LoVo (cell line): ENCODE measurements at regions not wholly inside any gene's neighbourhood (a gene's known extent, or its start where the extent isn't known, plus 50 kb on each side); places are given as distances from the start of the nearest gene placed in this dataset.

ENCODE experiments used
- DNase-seq: peaks from one replicate; pipeline ENCODE4 v3.0.0-alpha.2; 2016; ENCODE audit warnings: low spot score

DNA sequence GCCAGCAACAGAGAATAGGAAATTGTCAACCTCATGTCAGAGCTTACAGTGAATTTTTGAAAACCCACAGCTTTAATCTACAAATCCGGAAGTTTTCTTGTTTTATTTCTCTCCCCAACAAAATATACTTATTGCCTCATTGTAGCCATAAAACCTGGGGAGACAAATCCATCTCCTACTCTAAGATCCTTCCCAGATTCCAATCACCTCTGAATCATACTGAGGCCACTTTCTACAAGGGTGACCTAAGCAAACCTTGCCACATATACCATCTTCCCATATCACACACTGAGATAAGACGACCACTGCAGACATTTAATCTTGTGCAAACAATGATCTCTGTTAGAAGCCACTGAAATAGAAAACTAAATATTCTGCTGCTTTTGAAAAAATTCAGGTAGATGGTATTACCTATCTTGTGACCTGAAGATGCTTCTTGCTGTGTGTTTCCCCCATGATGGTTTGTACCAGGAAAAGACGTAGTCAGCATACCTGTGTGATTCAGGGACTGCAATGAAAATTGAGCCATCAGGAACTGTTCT lies 171.5 kb upstream of the DUSP10 start:
- no peak for DNase-seq

DNA sequence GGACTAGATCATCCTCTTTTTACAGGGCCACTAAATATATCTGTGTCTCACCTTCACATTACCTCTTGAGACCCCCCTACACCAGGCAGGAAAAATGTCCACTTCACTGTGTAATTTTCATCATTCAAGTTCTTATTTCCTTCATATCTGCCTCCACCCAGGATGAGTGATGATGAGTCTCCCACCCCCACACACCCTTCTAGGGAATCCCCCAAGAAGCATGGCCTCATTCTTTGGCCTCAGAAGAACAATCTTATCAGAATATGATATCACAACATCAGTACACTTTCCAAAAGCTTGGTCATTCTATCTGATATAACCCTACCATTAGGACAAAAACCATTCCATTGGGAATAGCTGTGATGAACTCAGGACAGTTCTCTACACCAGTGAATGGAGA lies 170.3 kb upstream of the DUSP10 start:
- no peak for DNase-seq

DNA sequence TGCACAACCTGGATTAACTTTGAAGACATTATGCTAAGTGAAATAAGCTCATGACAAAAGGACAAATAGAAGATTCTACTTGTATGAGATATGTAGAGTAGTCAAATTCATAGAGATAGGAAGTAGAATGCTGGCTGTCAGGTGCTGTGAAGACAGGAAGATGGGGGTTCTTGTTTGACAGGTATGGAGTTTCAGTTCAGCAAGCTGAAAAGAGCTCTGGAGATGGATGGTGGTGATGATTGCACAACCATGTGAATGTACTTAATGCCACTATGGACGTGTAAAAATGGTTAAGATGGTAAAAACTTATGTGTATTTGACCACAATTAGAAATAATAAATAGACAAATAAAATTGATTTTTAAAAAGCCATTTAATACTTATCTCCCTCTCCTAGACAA lies 169.8 kb upstream of the DUSP10 start:
- DNase-seq = no peak

DNA sequence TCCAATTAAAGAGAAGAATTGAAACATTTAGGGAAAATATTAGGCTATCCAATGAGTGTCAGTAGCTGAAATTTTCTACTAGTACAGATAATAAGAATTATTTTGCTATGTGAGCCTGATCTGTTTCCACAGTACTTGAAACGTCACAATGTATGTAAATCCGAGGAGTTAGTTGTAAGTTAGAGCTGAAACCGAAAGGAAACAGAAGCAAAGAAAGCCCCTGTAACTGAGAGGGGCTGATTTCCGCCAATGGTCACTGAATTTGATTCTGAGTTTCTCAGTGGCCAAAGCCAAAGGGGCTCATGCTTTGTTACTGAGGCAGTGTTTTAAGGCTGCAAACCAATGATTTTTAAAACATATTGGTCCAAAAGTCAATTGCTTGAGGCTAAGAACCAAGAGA lies 168.3 kb upstream of the DUSP10 start:
- no peak for DNase-seq

DNA sequence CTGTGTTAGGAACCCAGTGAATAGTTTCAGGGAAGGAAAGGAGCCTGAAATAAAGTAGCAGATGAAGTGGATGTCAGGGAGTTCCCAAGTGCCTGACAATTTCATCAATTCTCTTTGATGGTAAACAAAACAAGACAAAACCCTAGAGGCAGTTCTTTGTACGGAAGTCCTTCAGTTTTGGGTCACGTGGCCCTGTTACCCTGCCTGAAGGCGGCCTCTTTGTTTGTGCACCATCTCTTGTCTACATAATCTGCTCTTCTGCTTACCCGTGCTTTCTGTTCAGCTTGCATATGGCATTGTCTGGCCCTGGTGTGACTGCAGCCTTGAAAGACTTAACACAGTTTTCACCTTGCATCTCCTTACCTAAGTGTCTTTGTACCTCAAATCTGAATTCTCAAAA lies 166.7 kb upstream of the DUSP10 start:
- no peak for DNase-seq

DNA sequence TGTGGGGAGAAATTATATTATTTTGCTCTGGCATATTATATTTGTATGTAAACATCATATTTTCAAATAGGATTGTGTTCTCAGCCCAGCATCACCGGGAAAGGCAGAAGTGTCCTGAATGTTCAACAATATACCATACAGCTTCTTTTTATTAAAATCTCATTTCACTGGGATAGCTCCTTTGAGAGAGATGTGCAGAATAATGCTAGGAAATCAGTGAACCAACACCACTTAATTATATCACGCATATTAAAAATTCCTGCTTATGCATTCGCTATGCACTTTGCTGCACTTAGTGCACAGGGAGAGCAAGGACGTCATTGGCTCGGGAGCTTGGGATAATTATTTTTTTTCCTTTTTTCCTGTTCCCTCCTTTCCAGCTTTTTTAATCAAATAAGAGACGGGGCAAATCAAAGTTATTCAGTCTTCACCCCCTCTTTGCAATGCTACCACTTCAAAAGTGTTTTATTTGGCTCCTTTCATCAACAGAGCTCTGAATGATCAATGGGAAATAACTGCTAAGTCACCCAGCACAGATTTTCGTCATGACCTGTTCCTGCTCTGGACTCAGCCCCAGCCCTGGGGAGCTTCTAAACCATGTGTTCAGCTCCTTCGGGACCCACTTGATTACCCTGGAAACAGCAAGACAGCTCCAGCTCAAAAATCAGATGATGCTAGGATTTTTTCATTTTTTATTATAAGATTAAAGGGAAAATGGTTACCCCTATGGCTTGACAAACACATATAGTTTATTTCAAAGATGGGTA lies 165.5 kb upstream of the DUSP10 start:
- no peak for DNase-seq

DNA sequence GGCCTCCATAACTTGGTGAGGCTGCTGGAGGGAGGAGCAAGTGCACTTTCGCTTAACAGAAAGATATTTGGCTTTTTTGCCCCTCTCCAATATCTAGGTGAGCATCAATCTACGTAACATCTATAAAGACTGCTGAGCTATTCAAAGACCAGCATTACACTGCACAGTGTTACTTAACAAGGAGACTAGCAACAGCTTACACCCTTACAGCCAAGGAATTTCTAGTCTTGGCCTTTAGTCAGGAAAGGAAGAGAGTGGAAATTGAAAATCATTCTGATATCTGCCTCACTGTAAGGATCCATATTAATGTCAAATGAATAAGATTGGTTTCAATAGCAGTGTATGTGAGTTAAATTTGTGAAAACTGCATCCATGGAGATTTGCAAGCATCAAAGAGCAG lies 163.9 kb upstream of the DUSP10 start:
- DNase-seq = no peak

DNA sequence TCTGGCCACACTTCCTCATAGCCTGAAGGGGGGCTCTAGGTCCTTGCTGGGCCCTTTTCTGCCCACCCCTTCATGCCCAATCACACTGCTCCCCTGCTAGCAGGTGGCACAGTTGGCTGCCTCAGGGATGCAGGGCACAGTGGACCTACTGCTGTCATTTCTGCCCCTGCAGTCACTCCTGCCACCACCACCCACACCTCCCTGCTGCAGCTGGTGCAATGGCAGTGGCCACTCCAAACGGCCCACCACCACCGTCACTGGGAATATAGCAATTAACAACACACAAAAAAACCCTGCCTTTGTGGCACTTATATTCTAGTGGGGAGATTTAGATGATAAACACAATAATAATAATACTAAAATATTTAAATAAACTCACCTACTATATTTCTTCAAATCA lies 162.4 kb upstream of the DUSP10 start:
- DNase-seq = no peak

DNA sequence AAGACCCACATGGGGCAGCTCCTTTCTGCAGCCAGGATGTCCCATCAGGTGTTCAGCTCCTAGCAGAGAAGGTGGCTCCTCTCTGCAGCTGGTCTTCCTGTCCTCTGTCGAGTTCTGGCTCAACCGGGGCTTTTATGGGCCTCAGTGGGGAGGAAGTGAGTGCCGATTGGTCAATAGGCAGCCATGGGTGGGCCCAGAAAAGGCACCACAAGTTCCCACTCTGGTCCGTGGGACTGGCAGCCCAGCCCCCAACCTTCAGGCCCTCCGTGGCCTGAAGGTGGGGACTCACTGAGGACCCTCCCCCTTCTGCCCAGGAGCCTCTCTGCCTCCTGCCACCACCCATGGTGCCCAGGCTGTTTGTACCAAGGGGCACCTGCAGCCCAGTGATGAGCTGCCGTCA lies 161.7 kb upstream of the DUSP10 start:
- no peak for DNase-seq

DNA sequence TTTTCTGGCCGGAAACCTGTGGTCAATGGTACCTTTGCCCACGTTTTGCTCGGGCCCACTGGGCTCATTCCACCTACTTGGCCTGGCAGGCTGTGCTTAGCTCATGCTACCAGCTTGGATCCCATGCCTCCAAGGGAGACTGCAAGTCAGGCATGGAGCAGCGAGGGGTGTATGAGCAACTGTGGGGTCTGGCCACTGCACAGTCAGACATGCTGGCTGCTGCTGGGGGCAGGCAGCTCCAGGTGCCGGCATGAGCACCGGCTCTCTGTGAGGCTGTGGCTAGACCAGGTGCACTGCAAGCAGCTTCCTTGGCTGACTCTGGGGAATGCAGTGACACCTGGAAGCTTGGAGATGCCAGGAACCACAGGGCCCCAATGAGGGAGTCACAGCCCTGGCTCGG lies 161.1 kb upstream of the DUSP10 start:
- no peak for DNase-seq

DNA sequence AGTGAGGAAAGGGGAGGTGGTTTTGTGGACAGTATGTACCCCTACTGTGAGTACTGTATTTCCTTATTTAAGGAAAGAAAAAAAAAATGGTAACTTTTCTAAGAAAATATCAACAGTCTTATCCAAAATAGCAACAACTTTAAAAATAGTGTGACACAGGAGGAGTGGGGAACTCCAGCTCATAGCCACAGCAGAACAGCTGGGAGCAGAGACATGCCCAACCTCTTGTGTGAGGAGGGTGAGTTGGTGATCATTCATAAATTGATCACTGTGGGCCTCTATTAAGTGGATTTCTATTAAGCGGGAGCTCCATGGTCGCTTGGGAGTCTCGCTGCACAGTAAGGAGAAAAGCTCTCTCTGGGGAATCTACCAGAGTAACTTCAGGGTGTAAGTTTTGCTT lies 158.8 kb upstream of the DUSP10 start:
- no peak for DNase-seq

DNA sequence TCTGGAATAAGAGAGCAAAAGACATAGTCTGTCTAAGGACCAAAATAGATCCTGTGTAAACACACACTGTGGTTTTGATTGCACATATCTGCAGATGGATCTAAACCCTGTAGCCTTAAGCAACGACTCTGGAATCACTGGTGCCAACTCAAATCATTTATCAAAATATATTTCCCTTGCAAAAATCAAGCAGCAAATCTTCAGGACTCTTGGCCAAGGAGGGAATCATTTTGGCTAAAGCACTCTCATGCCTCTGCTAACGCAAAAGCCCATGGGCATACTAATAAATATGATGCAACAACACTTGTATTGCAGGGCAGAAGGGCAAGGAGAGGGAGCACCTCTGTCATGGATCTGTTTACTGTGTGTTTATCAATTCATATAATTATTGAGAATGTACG lies 155.4 kb upstream of the DUSP10 start:
- no peak for DNase-seq

DNA sequence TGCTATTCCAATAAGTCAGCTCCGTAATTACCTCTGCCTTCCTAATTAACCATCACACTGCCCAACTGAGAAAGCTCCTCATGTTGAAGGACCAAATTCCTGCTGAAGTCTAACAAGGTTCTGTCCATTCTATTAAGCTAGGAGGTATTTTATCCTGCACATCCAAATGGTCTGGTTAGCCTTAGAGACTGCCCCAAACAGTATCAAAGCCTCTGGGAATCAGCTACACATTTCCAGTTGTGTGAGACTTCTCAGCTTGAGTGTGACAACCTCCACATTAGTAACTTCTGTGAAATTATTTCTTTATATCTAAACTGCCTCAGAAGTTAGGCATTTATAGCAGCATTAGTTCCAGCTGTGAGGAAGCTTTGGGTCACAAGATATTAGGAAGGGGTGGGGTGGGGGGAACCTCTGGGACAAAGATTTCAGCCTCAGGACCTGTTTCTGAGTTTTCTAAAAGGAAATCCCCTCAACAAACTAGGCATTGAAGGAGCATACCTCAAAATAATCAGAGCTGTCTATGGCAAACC lies 150.5 kb upstream of the DUSP10 start:
- no peak for DNase-seq

DNA sequence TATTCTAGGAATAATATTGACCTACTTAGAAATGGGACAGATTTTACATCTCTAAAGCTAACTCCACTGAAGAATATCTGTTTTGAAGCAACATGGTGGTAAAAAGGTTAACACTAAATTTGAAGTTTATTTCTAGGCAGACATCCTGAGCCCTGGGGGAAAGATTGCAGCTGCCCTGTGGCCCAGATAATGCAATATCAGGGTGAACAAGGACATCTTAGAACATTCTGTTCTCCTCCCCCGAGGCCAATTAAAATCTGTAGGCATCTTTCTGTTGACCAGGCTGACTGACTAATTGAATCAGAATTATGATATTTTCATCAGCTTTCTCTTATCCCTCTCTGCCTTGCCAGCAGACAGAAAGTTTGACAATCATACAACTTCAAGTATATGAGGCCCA lies 149.8 kb upstream of the DUSP10 start:
- DNase-seq = no peak

DNA sequence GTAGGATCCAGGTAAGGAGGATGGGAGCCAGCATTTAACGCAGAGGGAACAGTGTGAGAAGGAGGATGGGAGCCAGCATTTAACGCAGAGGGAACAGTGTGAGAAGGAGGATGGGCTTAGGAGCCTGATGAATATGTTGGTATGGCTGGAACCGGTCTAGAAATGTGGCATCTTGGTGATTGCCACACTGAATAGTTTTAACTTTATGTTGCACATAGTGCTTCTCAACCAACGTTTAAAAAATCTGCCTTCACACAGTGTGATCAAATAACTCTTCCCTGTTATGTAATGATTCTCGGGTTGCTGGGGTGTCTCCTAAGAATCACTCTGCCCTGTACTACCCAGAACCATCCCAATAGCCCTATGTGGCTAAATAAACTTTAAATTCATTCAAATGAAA lies 146.9 kb upstream of the DUSP10 start:
- DNase-seq = no peak

DNA sequence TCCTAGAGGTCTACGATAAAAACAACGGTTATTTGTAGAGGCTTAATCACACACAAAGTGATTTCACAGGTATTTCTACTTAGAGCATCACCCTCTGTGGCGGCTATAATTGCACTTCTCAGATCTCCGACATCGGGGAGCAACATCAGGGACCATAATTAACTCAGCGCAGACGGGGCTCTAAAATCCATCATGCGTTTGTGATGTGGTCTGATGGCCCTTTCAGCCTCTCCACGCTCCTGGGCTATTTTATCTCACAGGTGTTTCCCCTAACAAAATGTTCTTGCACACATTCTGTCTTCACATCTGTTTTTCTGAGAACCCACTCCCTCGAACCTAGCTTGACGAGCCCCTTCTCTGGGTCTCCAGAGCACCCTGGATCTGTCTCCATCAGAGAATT lies 146.3 kb upstream of the DUSP10 start:
- DNase-seq = no peak

DNA sequence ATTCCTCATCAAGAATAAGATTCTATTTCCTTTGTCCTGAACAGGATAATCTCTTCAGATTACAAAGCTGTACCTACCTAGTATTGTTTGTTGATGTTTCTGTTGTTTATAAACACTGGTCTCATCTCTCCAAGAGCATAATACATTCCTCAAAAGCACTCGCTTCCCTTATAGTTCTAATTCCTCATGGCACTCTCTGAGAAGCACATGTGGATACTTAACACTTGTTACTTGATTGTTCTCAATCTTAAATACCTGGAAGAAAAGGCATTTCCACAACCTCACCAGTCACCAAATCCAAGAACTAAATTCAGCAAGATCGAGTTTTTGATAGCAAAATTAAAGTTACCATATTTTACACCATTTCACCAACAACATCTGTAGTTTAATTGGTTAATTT lies 145.9 kb upstream of the DUSP10 start:
- DNase-seq = no peak

DNA sequence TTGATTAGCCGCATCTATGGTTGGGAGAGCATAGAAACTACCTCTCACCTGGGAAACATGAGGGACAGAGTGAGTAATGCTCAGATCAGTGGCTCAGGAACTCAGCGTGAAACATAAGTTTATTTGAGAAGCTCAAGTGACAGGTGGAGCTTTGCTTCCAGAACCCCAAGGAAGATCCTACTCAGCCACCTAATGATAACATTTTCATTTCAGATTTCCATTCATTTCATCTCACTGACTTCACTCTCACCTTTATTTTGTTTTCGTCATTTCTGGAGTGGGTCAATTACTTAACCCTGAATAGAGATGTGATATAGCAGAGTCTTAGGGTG lies 145.5 kb upstream of the DUSP10 start:
- DNase-seq = no peak

DNA sequence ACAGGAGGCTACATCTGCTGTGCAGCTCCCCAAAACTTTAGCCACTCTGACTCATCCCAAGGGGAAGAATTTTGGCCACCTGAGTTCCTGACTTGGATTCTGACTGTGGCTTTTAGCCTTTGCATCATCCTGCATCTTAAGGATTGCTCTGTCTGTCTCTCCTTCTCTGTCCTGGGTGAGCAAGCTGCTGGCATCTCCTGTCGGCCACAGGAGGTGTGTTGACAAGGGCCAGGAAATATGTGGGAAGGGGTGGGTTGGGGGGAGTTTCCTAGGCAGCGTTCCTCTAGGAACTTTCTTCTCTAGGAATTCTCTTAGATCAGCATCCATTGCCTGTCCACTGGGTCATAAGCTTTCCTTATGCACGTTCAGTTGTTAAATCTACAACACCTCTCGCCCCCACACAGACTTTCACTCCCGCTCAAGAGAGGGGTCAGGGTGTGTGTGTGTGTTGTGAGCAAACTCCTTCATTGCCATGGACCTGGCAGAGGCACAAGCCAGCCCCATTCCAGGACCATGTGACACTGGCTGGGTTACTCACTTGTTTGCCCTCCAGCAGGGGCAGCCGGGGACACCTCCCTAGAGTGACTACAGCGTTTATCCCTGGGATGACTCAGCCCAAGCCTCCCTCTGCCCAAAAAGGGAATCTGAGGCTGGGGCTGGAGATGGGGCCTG lies 145.0 kb upstream of the DUSP10 start:
- DNase-seq = peak; percentile 77

DNA sequence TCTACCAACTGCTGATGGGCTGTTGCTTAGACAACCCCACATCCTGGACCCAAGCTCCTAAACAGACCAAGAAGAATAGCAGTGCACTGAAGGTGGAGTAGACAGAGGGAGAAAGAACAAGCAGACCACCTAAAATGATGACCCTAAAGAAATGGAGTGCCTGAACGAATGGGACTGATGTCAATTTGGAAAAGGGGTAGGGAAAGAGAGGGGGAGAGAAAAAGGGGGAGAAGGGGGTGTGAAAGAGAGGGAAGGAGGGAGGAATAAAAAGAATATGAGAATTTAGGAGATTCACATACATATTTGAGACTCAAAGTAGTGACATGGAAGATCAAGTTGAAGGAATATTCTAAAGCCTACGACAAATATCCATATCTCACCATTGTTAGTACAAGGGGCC lies 144.4 kb upstream of the DUSP10 start:
- no peak for DNase-seq

DNA sequence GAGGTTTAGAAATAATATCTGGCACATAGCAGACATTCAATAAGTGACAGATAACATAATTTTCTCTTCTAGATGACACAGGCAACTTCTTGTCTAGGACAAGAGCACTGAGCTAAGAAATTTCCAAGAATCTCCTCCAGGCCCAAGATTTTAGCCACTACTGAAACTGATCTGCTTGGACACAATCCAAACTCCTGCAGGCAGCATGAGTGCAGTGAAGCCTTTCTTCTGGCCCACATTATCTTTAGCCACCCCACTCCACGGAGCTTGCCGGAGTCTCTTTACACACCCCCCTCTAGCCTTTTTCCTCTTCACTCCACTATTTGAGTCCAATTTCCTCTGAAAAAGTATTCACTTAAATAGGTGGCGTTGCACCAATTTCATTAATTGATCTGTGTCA lies 142.9 kb upstream of the DUSP10 start:
- no peak for DNase-seq

DNA sequence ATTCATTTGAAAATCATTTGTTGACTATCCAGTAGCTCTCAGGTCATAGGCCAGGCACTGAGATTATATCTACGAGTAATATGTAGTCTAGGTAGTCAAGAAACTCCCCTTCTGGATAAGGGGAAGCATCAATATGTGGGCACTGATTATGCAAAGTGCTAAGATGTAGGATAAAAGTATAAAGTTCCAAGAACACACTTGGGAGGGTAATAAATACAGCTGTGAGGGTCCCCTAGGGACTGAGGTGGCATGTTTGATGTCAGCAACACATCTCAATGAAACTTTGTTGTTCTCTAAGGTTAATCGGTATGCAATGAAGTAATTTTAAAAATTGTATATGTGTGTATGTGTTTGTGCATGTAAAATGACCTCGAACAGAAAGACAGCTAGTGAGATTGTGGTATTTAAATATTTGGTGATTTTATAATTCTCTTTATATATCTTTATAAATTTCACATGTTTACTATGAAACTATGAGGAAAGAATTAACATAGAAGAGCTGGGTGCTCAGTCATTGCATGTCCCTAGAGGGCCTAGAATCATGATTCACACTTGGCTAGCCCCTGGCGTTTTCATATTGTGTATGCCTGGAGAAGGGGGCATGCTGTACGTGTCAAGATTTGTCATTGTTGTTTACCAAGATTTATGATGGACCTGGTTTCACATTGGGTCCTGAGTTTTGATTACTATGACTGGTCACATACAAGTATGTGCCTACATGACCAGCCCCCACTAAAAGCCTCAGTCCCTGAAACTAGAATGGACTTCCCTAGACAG lies 140.1 kb upstream of the DUSP10 start:
- no peak for DNase-seq

DNA sequence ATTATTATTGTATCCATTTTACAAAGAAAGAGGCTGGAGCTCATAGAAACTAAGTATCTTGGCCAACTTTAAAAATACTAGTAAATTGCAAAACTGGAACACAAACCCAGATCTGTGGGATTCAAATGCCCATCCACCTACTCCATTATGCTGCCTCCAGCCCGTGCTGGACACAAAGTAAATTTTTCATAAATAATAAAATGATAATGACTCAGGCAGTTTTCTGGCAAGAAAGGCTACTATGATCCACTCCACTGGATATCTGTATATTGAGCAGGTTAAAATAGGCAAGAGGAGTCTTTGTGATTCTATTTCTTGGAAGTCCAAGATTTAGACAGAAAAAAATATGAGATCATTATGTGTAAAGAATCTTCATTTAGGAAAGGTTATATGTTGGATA lies 138.3 kb upstream of the DUSP10 start:
- no peak for DNase-seq
